H1 (cell line): ENCODE measurements at regions not wholly inside any gene's neighbourhood (a gene's known extent, or its start where the extent isn't known, plus 50 kb on each side); places are given as distances from the start of the nearest gene placed in this dataset.

Experiments
- CTCF ChIA-PET: fragments of 300-600 bp; sonication (Branson Sonifier 250); formaldehyde crosslinking; loops from one replicate; lab custom pipeline; 2021; ENCODE audit not compliant: partially characterized antibody; lab: Charles Lee
- POLR2A ChIA-PET: fragments of 300-600 bp; sonication (Branson Sonifier 250); formaldehyde crosslinking; loops from one replicate; lab custom pipeline; 2021; ENCODE audit warnings: inconsistent platforms; ENCODE audit not compliant: partially characterized antibody; lab: Charles Lee
- DNase-seq, 2 experiments: peaks; one replicate each; pipeline versions ENCODE4 v3.0.0 to v3.0.0-alpha.2; 2010 to 2022; ENCODE audit warnings: low spot score in 2 of 2, low read depth in 1 of 2, mixed read lengths in 1 of 2
- FAIRE-seq: peaks from 2 replicates; lab custom pipeline; 2011; peaks lifted over from hg19 to GRCh38; lab: Jason Lieb, UNC
- H2AFZ ChIP-seq: 2 replicates; pipeline ENCODE4 v1.8.1; 2012; ENCODE audit warnings: low read length, inconsistent platforms
- H2AK5ac ChIP-seq: 2 replicates; pipeline ENCODE4 v1.6.1; 2013; ENCODE audit warnings: low read depth, low read length
- H2BK120ac ChIP-seq: replicated peaks from 2 replicates; pipeline ENCODE3; 2013; ENCODE audit warnings: low read depth, low read length, inconsistent platforms
- H2BK12ac ChIP-seq: 2 replicates; pipeline ENCODE4 v1.6.1; 2013; ENCODE audit warnings: low read depth, low read length
- H2BK15ac ChIP-seq: 2 replicates; pipeline ENCODE4 v1.6.1; 2013; ENCODE audit warnings: low read length
- H2BK20ac ChIP-seq: 2 replicates; pipeline ENCODE4 v1.6.1; 2013; ENCODE audit warnings: low read length
- H2BK5ac ChIP-seq: 2 replicates; pipeline ENCODE4 v1.6.1; 2013; ENCODE audit warnings: low read depth, low read length
- H3K14ac ChIP-seq: 2 replicates; pipeline ENCODE4 v1.6.1; 2013; ENCODE audit warnings: inconsistent platforms; ENCODE audit not compliant: insufficient read length
- H3K18ac ChIP-seq: 2 replicates; pipeline ENCODE4 v1.6.1; 2013; ENCODE audit warnings: low read length; ENCODE audit errors: extremely low read depth
- H3K23ac ChIP-seq: 2 replicates; pipeline ENCODE4 v1.6.1; 2013; ENCODE audit warnings: inconsistent platforms; ENCODE audit not compliant: insufficient read length
- H3K23me2 ChIP-seq: 2 replicates; pipeline ENCODE4 v1.6.1; 2013; ENCODE audit warnings: low read depth, low read length
- H3K27ac ChIP-seq: 2 replicates; pipeline ENCODE4 v1.6.1; 2011; ENCODE audit warnings: low read depth, low read length, inconsistent platforms
- H3K27me3 ChIP-seq, 4 experiments: replicated peaks in 1 of 4; 1 replicate in 1 of 4; 2 replicates in 3 of 4; pipeline versions ENCODE4 v1.6.1 to v1.8.1; 2011 to 2013; ENCODE audit warnings: low read length in 3 of 4, mild to moderate bottlenecking in 3 of 4, inconsistent platforms in 2 of 4, mixed read lengths in 2 of 4, moderate library complexity in 1 of 4; ENCODE audit not compliant: control insufficient read depth in 3 of 4, insufficient read depth in 3 of 4; ENCODE audit errors: extremely low read depth in 1 of 4
- H3K36me3 ChIP-seq, 4 experiments: 2 replicates each; pipeline versions ENCODE4 v1.6.1 to v1.8.1; 2011 to 2013; ENCODE audit warnings: mild to moderate bottlenecking in 4 of 4, low read length in 3 of 4, moderate library complexity in 2 of 4, control low read depth in 1 of 4, inconsistent platforms in 1 of 4; ENCODE audit not compliant: insufficient read depth in 4 of 4, control insufficient read depth in 2 of 4
- H3K4ac ChIP-seq: replicated peaks from 2 replicates; pipeline ENCODE3; 2013; ENCODE audit warnings: low read length, low read depth, mixed read lengths, inconsistent platforms; ENCODE audit not compliant: insufficient read length
- H3K4me1 ChIP-seq, 4 experiments: replicated peaks in 1 of 4; 1 replicate in 1 of 4; 2 replicates in 3 of 4; pipeline versions ENCODE4 v1.6.1 to v1.8.1; 2011 to 2013; ENCODE audit warnings: low read length in 3 of 4, inconsistent platforms in 2 of 4, mixed read lengths in 1 of 4; ENCODE audit not compliant: insufficient read depth in 4 of 4, control insufficient read depth in 3 of 4
- H3K4me2 ChIP-seq, 2 experiments: 2 replicates each; pipeline versions ENCODE4 v1.6.1 to v1.8.1; 2011 to 2013; ENCODE audit warnings: low read depth in 2 of 2, low read length in 2 of 2, control low read depth in 1 of 2, inconsistent platforms in 1 of 2, mild to moderate bottlenecking in 1 of 2; ENCODE audit not compliant: insufficient read depth in 1 of 2
- H3K4me3 ChIP-seq, 4 experiments: fragments of 200-600, 300-600 bp in 1 of 4; sonication (generic), shearing (Covaris generic), sonication (Bioruptor Twin) in 1 of 4; 2 replicates each; pipeline versions ENCODE4 v1.5.1 to v1.8.1; 2011 to 2016; ENCODE audit warnings: low read length in 4 of 4, low read depth in 3 of 4, control low read depth in 2 of 4, inconsistent platforms in 2 of 4, mild to moderate bottlenecking in 2 of 4, mixed read lengths in 1 of 4, moderate library complexity in 1 of 4; ENCODE audit not compliant: insufficient read depth in 2 of 4; ENCODE audit errors: extremely low read depth in 1 of 4
- H3K56ac ChIP-seq: replicated peaks from 2 replicates; pipeline ENCODE3; 2013; ENCODE audit warnings: low read depth, mild to moderate bottlenecking, mixed read lengths, low read length, inconsistent platforms; ENCODE audit not compliant: insufficient read length
- H3K79me1 ChIP-seq: 2 replicates; pipeline ENCODE4 v1.6.1; 2013; ENCODE audit warnings: low read depth, low read length, control low read depth
- H3K79me2 ChIP-seq, 2 experiments: 2 replicates each; pipeline versions ENCODE4 v1.6.1 to v1.8.1; 2012 to 2013; ENCODE audit warnings: low read length in 2 of 2, mild to moderate bottlenecking in 2 of 2, inconsistent platforms in 1 of 2; ENCODE audit not compliant: insufficient read depth in 2 of 2, control insufficient read depth in 1 of 2
- H3K9ac ChIP-seq, 4 experiments: replicated peaks in 1 of 4; 1 replicate in 1 of 4; 2 replicates in 3 of 4; pipeline versions ENCODE4 v1.6.1 to v1.8.1; 2011 to 2013; ENCODE audit warnings: low read depth in 3 of 4, low read length in 3 of 4, control low read depth in 2 of 4, mild to moderate bottlenecking in 2 of 4, moderate library complexity in 2 of 4, inconsistent platforms in 1 of 4; ENCODE audit errors: extremely low read depth in 1 of 4
- H3K9me3 ChIP-seq, 2 experiments: 2 replicates each; pipeline versions ENCODE4 v1.6.1 to v1.8.1; 2012 to 2013; ENCODE audit warnings: mild to moderate bottlenecking in 2 of 2, moderate library complexity in 2 of 2, control low read depth in 1 of 2, inconsistent platforms in 1 of 2, low read depth in 1 of 2, low read length in 1 of 2, mixed read lengths in 1 of 2; ENCODE audit not compliant: insufficient read depth in 2 of 2
- H4K20me1 ChIP-seq, 2 experiments: replicated peaks in 1 of 2; 2 replicates each; pipeline versions ENCODE3 to v1.8.1; 2011 to 2013; ENCODE audit warnings: inconsistent platforms in 2 of 2, low read length in 2 of 2, mild to moderate bottlenecking in 1 of 2; ENCODE audit not compliant: insufficient read depth in 2 of 2, control insufficient read depth in 1 of 2
- H4K5ac ChIP-seq: 2 replicates; pipeline ENCODE4 v1.6.1; 2013; ENCODE audit warnings: low read length, low read depth, mixed read lengths, inconsistent platforms; ENCODE audit not compliant: insufficient read length
- H4K8ac ChIP-seq: 2 replicates; pipeline ENCODE4 v1.8.0; 2013; ENCODE audit warnings: mild to moderate bottlenecking, moderate library complexity, low read length, inconsistent platforms; ENCODE audit not compliant: insufficient read depth; ENCODE audit errors: extremely low read depth
- H4K91ac ChIP-seq: replicated peaks from 2 replicates; pipeline ENCODE3; 2013; ENCODE audit warnings: low read length, mixed read lengths, inconsistent platforms; ENCODE audit not compliant: insufficient read length
- HDAC2 ChIP-seq, 2 experiments: fragments of 300-600 bp in 1 of 2; sonication (generic) in 1 of 2; IDR thresholded peaks; 2 replicates each; pipeline ENCODE4 v1.6.1; 2011 to 2012; ENCODE audit warnings: low read depth in 2 of 2, low read length in 2 of 2, mild to moderate bottlenecking in 2 of 2, moderate library complexity in 2 of 2, borderline replicate concordance in 1 of 2, inconsistent platforms in 1 of 2
- WGBS, 2 experiments: shearing (Covaris generic) in 1 of 2; methylation state at CpG; one replicate each; pipeline versions ENCODE4 v1.1.6 to v1.1.7; 2013 to 2015; ENCODE audit warnings: low lambda C conversion rate in 2 of 2, mixed read lengths in 2 of 2, inconsistent platforms in 1 of 2, low coverage in 1 of 2, missing lambda C conversion rate in 1 of 2; ENCODE audit not compliant: insufficient replicate concordance in 2 of 2, insufficient coverage in 1 of 2, insufficient read length in 1 of 2; ENCODE audit errors: extremely low coverage in 1 of 2, missing lambda C conversion rate in 1 of 2; 5-methylcytosine and 5-hydroxymethylcytosine counted together

DNA sequence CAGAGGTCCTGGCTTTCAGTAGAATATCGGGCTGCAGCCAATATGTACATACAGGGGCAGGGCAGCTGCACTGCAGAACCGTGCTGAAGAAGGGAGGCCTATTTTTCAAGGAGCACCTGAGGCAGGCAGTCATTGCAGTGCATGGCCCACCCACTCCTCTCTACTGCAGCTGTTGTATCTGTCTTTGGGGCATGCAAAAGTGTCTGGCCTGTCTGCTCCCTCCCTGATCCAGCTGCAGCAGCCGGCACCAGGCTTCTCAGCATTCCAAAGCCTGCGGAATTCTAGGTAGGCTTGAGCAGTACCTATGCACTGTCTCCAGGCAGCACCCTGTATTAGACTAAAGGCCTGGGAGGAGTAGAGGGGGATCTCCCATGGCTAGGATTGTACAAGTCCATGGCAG is 415.2 kb upstream of the MAGEB16 start:
- H3K4ac ChIP-seq: no peak overlapping the region
- no peak overlapping the region for H3K4me3 ChIP-seq
- H2BK120ac ChIP-seq: no peak overlapping the region
- no peak overlapping the region for H4K91ac ChIP-seq
- H4K8ac ChIP-seq: no peak overlapping the region
- H3K23me2 ChIP-seq: no peaks in the 10 kb centered on the region
- no peak for DNase-seq
- H2BK5ac ChIP-seq: no peak overlapping the region
- no peak overlapping the region for H2AFZ ChIP-seq
- H3K9ac ChIP-seq: no peak overlapping the region
- no peak overlapping the region for H3K4me2 ChIP-seq
- H3K9me3 ChIP-seq: no peaks in the 10 kb centered on the region
- H2AK5ac ChIP-seq: no peak overlapping the region
- TF ChIP-seq HDAC2 (IDR thresholded peaks at IDR 0.05; ENCODE audit: borderline replicate concordance in 1 of 2, low read depth in 2 of 2, low read length in 2 of 2): no peak
- H3K23ac ChIP-seq: no peak overlapping the region
- H2BK15ac ChIP-seq: no peak overlapping the region
- WGBS, 2 experiments: no CpG with 5 or more reads among the region's 4 CpGs
- H3K27me3 ChIP-seq: no peaks in the 10 kb centered on the region
- H3K79me1 ChIP-seq: no peaks in the 10 kb centered on the region
- no peak overlapping the region for H3K14ac ChIP-seq
- ChIA-PET POLR2A (no interaction called here), CTCF (no interaction called here)
- no peak for FAIRE-seq
- H3K18ac ChIP-seq: no peak overlapping the region
- no peak overlapping the region for H2BK20ac ChIP-seq
- no peak overlapping the region for H3K56ac ChIP-seq
- H3K4me1 ChIP-seq: no peaks in the 10 kb centered on the region
- H3K36me3 ChIP-seq: no peaks in the 10 kb centered on the region
- H2BK12ac ChIP-seq: no peak overlapping the region
- no peaks in the 10 kb centered on the region for H4K20me1 ChIP-seq
- H4K5ac ChIP-seq: no peak overlapping the region
- no peak overlapping the region for H3K27ac ChIP-seq
- H3K79me2 ChIP-seq: no peaks in the 10 kb centered on the region
